ENCODE measurements at regions not wholly inside any gene's neighbourhood (a gene's known extent, or its start where the extent isn't known, plus 50 kb on each side); places are given as distances from the start of the nearest gene placed in this dataset.

GRCh38 chr14:97366400-97366799, 569.2 kb downstream of the VRK1 start:
- TF ChIP-seq, protein P1, sequence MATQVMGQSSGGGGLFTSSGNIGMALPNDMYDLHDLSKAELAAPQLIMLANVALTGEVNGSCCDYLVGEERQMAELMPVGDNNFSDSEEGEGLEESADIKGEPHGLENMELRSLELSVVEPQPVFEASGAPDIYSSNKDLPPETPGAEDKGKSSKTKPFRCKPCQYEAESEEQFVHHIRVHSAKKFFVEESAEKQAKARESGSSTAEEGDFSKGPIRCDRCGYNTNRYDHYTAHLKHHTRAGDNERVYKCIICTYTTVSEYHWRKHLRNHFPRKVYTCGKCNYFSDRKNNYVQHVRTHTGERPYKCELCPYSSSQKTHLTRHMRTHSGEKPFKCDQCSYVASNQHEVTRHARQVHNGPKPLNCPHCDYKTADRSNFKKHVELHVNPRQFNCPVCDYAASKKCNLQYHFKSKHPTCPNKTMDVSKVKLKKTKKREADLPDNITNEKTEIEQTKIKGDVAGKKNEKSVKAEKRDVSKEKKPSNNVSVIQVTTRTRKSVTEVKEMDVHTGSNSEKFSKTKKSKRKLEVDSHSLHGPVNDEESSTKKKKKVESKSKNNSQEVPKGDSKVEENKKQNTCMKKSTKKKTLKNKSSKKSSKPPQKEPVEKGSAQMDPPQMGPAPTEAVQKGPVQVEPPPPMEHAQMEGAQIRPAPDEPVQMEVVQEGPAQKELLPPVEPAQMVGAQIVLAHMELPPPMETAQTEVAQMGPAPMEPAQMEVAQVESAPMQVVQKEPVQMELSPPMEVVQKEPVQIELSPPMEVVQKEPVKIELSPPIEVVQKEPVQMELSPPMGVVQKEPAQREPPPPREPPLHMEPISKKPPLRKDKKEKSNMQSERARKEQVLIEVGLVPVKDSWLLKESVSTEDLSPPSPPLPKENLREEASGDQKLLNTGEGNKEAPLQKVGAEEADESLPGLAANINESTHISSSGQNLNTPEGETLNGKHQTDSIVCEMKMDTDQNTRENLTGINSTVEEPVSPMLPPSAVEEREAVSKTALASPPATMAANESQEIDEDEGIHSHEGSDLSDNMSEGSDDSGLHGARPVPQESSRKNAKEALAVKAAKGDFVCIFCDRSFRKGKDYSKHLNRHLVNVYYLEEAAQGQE (IDR thresholded peaks at IDR 0.05; ENCODE audit: insufficient replicate concordance, low read depth), result no peak
- no peak for TF ChIP-seq POLR2AphosphoS5 (IDR thresholded peaks at IDR 0.05; ENCODE audit: low read depth)
- TF ChIP-seq GABPA (IDR thresholded peaks at IDR 0.05; ENCODE audit: low read depth), result no peak
- no peak for TF ChIP-seq SPI1 (IDR thresholded peaks at IDR 0.05; ENCODE audit: borderline replicate concordance, low read depth)
- no peak for TF ChIP-seq CTCF (IDR thresholded peaks at IDR 0.05; ENCODE audit: insufficient read depth, low read length)
- no peak for DNase-seq (ENCODE audit: low read depth in 1 of 2, low spot score in 1 of 2)
- no peaks in the 10 kb centered on the region for H3K27me3 ChIP-seq (ENCODE audit: insufficient read depth, poor library complexity, severe bottlenecking)
- no peak overlapping the region for H3K4me3 ChIP-seq (replicated peaks; ENCODE audit: insufficient read depth, low read length)
- H3K27ac ChIP-seq (replicated peaks), result no peak overlapping the region

GRCh38 chr14:97367278-97367677, 570.1 kb downstream of the VRK1 start:
- no peak for TF ChIP-seq CTCF (IDR thresholded peaks at IDR 0.05; ENCODE audit: insufficient read depth, low read length)
- TF ChIP-seq GABPA (IDR thresholded peaks at IDR 0.05; ENCODE audit: low read depth), result no peak
- TF ChIP-seq, protein P1 (IDR thresholded peaks at IDR 0.05; ENCODE audit: insufficient replicate concordance, low read depth), result no peak
- no peak for TF ChIP-seq SPI1 (IDR thresholded peaks at IDR 0.05; ENCODE audit: borderline replicate concordance, low read depth)
- TF ChIP-seq POLR2AphosphoS5 (IDR thresholded peaks at IDR 0.05; ENCODE audit: low read depth), result no peak
- DNase-seq (ENCODE audit: low read depth in 1 of 2, low spot score in 1 of 2), result no peak
- H3K4me3 ChIP-seq (replicated peaks; ENCODE audit: insufficient read depth, low read length), result no peak overlapping the region
- no peaks in the 10 kb centered on the region for H3K27me3 ChIP-seq (ENCODE audit: insufficient read depth, poor library complexity, severe bottlenecking)
- H3K27ac ChIP-seq (replicated peaks), result no peak overlapping the region

GRCh38 chr14:97368049-97368448, 570.9 kb downstream of the VRK1 start:
- H3K4me3 ChIP-seq (replicated peaks; ENCODE audit: insufficient read depth, low read length), result no peak overlapping the region
- H3K27ac ChIP-seq (replicated peaks), result no peak overlapping the region
- TF ChIP-seq SPI1 (IDR thresholded peaks at IDR 0.05; ENCODE audit: borderline replicate concordance, low read depth), result no peak
- no peak for TF ChIP-seq GABPA (IDR thresholded peaks at IDR 0.05; ENCODE audit: low read depth)
- TF ChIP-seq POLR2AphosphoS5 (IDR thresholded peaks at IDR 0.05; ENCODE audit: low read depth), result no peak
- TF ChIP-seq, protein P1 (IDR thresholded peaks at IDR 0.05; ENCODE audit: insufficient replicate concordance, low read depth), result no peak
- TF ChIP-seq CTCF (IDR thresholded peaks at IDR 0.05; ENCODE audit: insufficient read depth, low read length), result no peak
- no peak for DNase-seq (ENCODE audit: low read depth in 1 of 2, low spot score in 1 of 2)
- H3K27me3 ChIP-seq (ENCODE audit: insufficient read depth, poor library complexity, severe bottlenecking), result no peaks in the 10 kb centered on the region
